SK-N-MC (cell line): ENCODE measurements at regions not wholly inside any gene's neighbourhood (a gene's known extent, or its start where the extent isn't known, plus 50 kb on each side); places are given as distances from the start of the nearest gene placed in this dataset.

ENCODE experiments used
- EZH2 ChIP-seq: fragments of 200-600 bp; sonication (generic); IDR thresholded peaks from one replicate; pipeline ENCODE4 v1.6.1; 2017; ENCODE audit warnings: antibody characterized with exemption
- FOXP2 ChIP-seq: optimal IDR thresholded peaks from 2 replicates; pipeline ENCODE3; 2011; ENCODE audit warnings: mild to moderate bottlenecking, moderate library complexity; ENCODE audit not compliant: insufficient read depth; ENCODE audit errors: extremely low read length, control extremely low read depth
- POLR2AphosphoS5 ChIP-seq: IDR thresholded peaks from 2 replicates; pipeline ENCODE4 v1.6.1; 2012; ENCODE audit warnings: mild to moderate bottlenecking, low read depth, low read length, borderline replicate concordance

DNA sequence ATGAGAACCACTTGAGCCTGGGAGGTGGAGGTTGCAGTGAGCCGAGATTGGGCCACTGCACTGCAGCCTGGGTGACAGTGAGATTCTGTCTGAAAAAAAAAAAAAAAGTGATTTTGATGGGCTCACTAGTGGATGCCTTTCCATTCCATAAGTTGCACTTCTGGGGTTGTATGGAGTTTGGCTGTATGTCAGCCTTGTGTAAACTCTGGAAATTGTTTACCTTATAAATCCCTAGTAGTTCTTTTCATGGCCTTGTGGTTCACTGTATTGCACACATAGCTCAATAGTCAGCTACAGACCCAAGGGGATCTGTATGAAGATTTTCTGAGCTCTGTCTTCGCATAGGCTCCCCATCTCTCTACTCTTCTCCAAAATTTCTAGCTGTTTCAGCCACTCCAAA lies 131.9 kb downstream of the SOX11 start:
- TF ChIP-seq POLR2AphosphoS5 (no peak), EZH2 (no peak), FOXP2 (no peak)
